ENCODE measurements at regions not wholly inside any gene's neighbourhood (a gene's known extent, or its start where the extent isn't known, plus 50 kb on each side); places are given as distances from the start of the nearest gene placed in this dataset.

DNA sequence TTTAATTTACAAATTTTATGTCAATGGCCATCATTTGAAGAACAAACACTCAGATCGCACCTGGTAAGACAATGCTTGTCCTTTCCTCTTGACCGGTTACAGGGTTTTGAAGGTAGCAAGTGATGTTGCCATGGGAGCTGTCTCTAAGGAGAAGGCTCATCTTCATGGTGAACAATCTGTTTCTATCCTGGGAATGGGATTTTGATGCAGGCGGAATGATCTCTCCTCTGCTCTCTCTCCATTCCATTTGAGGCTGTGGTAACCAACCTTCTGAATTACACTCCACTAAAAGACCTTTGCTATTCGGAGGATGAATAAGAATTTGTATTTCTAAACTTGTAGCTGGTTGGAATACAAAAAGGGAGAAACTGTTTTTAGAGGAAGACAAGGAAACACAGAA lies 57.9 kb upstream of the SLC5A9 start:
- DNase-seq, result no peak

DNA sequence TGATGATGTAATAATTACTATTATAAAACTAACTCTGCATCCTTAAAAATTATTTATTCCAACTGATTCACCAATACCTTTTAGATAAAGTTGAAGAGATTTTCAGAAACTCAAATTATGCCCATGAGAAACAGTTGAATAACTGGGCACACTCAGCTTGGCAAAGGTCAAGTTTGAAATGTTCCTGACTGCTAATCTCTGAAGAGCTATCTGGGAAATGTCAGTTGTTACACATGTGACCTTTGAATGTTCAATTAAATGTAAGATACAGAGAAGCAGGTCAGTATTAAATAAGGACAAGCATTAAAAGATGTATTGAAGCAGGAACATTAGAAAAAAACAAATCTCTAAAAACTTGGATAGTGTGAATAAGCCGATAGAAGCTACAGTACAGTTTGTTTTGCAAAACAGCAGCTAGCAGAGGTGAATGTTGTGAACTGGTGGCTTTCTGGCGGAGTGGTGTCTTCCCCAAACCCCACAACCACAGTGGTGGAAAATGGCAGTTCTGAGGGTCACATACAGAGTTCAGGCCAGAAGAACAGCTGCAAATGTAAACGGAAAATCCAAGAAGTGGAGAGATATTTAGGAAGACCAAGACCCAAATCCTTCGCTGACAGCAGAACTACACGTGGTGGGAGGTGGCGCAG lies 61.9 kb upstream of the SLC5A9 start:
- no peak for DNase-seq

DNA sequence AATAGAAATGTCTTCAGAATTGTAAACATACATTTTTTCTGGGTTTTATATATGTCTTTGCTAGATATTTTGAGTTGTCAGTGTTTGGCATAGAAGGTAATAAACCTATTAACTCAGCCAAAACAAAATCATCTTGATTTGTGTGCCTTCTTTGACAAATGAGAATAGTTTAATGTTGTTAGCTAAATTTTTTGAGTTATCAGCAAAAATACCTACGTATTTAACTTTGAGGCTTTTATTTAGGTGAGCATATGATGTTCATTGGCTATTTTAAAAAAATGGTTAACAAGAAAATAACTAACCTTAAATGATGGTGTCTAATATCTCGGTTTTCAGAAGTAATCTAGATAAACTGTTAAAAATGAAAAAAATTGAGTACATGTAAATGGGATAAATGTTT lies 83.2 kb upstream of the SLC5A9 start:
- DNase-seq, result no peak

DNA sequence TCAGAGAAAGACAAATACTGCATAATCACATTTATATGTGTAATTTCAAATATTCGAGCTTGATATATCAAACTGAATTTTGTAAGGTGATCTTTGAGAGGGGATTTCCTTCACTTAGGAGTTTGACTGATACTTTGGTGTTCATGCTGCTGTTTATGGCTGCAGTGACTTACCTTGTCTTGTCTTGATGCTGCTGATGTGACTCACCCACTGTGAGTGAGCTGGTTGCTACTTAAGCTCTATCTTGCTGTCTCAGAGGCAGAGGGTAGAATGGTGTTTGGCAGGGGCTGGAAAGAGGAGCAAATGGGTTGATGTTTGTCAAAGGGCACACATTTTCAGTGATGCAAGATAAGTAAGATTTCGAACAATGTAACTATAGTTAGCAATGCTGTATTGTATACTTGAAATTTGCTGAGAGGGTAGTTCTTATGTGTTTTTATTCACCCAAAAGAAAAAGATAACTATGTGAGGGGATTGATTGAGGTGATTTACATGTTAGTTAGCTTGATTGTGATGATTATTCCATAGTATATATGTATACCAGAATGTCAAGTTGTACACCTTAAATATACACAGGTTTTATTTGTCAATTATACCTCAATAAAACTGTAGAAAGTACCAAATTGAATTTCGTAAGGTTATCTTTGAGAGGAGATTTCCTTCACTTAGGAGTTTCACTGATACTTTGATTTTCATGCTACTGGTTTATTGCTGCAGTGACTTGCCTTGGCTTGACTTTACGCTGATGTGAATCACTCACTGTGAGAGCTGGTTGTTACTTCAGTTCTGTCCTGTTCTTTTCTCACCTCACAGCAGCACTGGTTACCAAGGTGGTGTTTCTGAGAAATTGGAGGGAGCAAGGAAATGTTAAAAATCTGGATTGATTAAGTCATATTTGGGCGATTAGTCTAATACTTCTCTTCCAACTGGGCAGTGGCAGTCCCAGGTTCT lies 94.5 kb upstream of the SLC5A9 start:
- DNase-seq, result no peak

DNA sequence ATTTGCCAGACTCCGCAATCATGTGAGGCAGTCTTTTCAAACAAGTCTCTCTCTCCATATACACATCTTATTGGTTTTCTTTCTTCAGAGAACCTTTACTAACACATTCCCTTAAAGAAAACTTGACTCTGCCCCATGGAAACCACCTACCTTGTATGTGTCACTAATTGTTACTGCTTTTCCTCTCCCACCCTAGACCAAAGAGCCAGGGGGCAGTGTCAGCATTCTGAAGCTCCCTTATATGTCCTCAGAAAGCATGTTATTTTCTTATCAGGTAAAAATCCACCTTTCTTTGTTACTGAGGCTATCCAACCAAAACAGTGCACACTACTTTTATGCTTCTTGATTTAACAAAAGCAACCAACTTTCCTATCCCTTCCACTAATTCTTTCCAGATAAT lies 98.9 kb upstream of the SLC5A9 start:
- DNase-seq, result no peak

DNA sequence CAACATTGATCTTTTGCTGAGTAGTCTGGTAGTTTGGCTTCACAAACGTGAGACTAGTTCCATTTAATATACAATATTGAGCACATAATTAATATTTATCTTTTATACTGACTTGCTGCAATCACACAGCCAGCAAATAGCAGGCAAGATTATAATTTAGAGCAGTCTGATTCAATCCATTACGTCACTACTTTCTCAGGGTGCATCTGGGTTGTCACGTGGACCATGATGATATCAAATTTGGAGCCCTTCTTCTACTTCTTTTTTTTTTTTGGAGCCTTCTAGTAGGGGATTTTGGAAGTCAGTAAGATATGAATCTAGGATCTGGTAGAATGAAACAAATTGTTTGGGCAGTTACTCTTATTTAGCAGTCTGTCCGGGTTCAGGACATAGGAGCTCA lies 100.6 kb upstream of the SLC5A9 start:
- DNase-seq, result no peak

DNA sequence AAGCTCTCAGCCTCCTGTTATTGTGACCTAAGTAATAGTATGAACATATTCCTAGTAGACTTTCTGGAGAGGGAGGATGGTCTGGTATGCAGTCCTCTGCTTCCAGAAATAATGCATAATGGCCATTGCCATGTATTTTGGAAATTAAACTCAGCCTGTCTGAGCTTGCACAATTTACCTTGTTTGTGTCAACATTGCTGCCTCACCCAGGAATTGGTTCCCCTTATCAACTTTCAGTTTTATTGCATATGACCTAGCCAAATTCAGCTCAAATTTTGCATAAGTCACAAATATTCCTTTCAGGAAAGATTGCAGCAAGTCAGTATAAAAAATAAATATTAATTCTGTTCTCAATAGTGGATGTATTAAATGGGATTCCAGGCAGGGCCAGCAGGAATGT lies 101.9 kb upstream of the SLC5A9 start:
- DNase-seq, result no peak

DNA sequence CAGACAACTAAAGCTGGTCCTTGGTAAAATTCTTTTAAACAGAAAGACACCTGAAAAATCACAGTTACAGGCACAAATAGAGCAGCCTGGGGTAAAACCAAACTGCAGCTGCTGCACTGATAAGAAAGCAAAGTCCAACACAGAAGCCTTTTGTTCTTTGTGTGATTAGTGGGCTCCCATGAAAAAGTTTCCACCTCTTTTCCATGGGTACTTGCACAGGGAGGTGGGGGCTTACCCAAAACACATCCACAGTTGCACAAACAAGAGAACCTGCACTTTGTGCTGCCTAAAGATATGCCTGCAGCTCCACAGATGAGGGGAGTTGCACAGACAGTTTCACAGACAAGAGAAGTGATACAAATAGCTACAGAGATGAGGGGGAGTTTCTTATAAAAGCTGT lies 106.7 kb upstream of the SLC5A9 start:
- DNase-seq, result no peak

DNA sequence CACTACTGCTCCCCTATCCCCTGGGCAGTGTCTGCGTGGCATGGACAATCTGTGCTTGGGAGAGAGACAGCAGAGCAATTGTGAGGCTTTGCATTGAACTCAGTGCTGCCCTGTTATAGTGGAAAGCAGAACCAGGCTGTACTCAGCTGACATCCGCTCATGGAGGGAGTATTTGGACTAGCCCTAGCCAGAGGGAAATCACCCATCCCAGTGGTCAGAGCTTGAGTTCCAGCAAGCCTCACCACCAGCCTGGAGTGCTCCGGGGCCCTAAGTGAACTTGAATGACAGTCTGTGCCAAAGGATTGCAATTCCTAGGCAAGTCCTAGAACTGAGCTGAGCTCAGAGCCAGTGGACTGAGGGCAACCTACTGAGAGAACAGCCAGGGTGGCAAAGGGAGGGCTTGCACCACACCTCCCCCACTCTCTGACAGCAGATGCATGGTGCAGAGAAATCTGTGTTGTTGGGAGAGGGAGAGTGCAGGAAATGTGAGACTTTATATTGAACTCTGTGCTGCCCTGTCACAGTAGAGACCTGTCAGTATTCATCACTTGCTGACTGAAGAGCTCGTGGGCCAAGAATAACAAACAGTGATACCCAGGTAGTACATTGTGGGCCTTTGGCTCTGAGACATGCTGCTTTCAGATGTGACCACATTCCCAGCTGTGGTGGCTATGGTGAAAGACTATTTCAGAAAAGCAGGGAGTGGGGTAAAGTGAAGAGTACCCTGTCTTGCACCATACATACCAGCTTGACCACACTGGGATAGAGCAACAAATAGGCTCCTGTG lies 107.7 kb upstream of the SLC5A9 start:
- no peak for DNase-seq

DNA sequence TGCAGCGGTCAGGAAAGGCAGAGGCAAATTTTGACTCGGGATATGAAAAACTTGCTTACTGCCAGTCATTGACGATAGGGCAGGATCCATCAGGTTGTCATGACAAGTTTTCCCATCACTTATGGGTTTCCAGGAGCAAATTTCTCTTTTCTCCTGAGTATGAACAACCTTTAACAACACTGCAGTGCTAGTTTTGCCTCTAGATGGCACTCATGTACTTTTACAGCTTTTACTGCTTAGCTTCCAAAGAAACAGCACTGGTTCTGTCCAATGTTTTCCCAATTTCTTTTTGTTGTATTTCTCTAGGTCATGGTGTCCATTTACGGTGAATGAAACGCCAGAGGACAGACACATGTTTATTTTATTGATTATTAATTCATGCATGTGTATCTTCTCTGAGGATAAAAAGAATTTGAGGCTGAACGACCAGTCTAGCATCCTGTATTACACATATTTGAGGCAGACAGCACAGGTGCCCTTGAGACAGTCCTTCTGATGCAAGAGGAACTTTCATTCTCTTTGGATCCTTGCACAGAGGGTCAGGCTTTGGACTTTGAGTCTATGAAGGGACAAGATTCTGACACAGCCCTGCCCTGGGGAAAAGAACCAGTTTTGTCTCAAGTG lies 112.3 kb upstream of the TRABD2B start:
- DNase-seq, result peak; percentile 34

DNA sequence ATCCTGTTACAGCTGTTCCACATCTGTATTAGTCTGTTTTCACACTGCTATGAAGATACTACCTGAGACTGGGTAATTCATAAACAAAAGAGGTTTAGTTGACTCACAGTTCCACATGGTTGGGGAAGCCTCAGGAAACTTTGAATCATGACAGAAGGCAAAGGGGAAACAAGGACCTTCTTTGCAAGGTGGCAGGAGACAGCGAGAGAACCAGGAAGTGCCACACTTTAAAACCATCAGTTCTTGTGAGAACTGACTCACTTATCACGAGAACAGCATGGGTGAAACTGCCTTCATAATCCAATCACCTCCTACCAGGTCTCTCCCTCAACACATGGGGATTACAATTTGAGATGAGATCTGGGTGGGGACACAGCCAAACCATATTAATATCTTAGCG lies 110.3 kb upstream of the TRABD2B start:
- DNase-seq, result no peak

DNA sequence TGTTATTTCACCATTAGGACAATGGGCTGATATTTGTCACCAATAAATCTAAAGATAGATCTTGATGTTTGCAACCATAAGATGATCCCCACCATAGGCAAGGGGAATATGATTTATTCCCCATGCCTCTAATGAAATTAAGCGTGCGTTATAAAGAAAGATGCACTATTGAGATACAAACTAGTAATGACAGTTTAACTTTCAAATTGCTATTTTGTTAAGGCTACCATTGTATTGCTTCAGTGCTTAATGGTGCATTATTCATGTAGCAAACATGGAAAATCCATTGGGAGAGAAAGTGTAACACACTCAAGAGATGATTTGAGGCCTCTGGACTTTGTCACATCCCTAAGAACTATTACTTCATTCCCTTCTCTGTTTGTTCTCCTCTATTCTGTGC lies 108.9 kb upstream of the TRABD2B start:
- no peak for DNase-seq

DNA sequence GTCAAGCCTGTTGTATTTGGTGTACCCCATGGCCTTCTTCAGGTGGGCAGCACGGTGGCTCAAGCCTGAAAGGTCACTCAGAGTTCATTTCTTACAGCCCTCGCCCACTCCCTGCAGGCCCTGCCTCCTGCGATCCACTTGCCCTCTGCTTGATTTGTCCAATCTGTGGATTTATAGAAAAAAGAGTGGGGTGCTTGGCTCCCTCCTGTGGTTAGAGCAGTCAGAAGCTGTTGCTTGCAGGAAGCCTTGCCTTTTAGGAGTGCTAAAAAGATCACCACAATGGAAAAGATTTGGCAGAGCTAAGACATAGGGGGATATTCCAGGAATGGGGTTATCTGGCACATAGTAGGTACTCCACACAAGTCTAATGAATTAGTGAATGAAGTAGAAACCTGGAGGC lies 108.0 kb upstream of the TRABD2B start:
- DNase-seq, result no peak

DNA sequence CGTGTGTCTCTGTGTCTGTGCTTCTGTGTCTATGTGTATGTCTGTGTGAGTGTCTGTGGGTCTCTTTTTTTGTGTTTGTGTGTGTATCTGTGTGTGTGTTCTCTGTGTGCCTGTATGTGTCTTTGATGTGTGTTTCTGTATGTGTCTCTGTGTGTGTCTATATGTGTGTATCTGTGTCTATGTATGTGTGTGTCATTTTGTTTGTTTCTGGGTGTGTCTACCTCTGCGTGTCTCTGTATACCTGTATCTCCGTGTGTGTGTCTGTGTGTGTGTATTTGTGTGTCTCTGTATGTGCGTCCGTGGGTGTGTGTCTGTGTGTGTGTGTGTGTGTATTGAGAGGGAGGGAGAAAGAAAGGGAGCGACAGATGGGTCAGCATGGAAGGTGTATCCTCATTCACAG lies 106.3 kb upstream of the TRABD2B start:
- no peak for DNase-seq

DNA sequence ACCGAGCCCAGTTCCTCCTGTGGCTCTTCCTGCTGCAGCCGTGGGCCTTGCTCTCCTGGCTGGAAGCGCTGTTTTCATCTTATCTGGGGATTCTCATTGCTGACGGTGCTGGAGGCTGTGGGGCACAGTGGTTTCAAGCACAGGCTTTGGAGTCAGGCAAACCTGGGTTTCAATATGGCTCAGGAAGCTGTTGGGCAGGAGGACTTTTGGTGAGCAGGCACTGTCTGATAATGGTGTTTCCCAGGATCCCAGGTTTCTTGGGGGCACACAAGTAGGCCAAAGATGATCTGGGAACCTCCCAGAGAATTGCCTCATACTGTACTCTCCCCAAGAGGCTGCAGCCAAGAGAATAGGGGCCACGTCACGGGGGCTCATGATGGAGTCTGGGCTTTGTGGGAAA lies 105.6 kb upstream of the TRABD2B start:
- DNase-seq, result no peak

DNA sequence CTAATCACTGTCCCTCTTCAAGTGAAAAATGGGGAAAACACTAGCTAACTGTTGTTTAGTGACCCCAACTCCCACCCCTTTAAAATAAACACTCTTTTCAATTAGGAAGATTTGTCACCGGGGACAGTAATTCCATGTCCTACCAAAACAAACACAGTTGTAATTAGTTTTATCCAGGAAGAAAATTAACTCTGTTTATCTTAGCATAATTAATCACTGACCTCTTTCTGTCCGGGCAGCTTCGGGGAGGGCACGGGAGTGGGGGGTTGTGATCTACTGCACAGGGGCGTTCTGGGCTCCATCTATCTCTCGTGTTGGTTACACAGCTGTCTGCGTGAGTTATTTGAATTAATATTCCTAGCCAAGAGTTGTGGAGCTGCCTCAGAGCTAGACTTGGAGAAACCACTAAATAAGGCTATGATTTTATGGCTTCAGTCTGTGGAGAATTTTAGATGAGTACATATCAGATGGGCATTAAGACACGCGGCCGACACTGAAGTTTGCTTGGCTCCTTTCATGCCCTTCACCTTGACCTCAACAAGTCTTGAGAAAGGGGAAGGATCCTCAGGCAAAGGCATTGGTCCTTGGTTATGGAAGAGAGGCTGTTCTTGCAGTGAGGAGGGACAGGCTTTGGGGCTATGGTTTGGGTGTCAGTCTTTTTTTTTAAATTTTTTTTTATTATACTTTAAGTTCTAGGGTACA lies 102.0 kb upstream of the TRABD2B start:
- no peak for DNase-seq

DNA sequence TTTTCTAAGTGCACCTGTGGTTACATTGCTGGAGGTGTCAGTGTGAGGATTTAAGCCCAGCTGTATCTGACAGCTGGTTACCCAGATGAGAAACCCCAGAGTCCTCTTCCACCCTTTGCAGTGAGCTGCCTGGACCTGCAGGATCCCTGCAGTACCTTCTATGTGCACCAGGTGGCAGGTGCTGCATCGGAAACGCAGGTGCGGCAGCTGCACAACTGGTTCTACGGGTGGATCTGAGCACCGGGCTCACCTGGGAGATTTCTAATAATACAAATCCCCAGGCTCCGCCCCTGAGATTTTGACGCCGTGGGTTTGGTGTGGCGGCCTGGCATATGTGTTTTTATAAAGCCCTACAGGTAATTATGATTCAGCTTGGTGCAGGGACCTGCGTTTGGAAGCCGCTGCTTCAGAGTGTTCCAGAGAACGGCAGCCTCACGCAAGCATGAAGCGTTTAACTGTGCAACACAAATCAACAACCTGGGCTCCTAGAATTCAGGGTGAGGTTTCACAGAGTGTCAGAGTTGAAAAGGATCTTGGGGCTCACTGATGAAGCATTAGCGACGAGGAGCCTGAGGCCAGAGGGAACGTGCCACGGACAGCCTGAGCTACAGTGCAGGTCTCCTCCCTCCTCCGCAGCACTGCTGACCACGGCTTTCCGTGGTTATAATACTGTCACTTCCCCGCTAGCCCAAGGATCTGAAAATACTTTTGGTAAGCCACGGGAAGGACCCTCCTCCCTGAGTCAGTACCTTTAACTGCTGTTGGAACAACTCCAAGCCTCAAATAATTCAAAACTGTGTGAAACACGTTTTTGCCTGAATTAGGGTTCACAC lies 96.7 kb upstream of the TRABD2B start:
- DNase-seq, result peak; percentile 68

DNA sequence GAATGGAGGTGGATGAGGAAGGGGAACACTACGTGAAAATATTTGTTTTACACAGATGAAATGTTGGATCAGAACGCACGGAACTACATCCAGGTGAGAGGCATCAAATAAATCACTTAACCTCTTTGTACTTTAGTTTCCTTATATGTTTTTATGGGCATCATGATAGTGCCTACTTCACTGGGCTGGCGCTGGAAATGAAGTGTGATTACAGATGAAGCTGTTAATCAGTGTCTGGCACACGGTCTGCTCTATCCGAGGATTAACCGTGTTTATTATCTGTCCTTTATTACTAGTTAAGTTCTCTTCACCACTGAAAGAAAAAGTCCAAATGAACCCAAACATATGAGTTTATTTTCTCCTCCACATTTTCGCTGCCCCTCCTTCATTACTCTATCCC lies 96.0 kb upstream of the TRABD2B start:
- DNase-seq, result no peak

DNA sequence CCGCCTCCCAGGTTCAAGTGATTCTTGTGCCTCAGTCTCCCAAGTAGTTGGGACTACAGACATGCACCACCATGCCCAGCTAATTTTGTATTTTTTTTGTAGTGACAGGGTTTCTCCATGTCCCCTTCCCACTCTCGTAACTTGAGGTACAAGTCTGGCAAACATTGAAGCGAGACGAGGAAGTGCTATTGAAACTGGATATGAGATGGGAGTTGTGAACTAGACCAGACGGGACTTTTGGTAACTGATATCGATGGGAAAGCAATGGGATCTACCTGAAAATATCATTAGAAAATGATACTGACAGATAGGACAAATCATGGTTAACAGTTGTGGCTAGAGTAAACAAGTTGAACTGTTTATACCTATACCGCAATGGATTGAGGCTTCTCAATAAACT lies 95.2 kb upstream of the TRABD2B start:
- no peak for DNase-seq

DNA sequence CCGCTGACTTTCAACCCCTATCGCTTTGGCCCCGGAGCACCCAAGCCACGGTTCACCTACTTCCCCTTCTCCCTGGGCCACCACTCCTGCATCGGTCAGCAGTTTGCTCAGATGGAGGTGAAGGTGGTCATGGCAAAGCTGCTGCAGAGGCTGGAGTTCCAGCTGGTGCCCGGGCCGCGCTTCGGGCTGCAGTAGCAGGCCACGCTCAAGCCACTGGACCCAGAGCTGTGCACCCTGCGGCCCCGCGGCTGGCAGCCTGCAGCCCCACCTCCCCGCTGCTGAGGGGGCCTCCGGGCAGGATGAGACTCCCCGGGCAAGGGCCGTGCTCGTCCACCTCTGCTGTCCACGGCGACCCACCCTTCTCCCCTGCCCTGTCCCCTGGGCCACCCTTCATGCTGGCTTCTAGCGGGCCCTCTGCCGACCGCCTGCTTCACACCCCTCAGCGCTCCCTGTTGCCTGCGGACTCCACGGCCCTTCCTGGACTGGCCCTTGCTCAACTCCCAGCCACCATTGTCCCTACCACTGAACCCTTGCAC lies 92.2 kb upstream of the TRABD2B start:
- DNase-seq, result no peak

DNA sequence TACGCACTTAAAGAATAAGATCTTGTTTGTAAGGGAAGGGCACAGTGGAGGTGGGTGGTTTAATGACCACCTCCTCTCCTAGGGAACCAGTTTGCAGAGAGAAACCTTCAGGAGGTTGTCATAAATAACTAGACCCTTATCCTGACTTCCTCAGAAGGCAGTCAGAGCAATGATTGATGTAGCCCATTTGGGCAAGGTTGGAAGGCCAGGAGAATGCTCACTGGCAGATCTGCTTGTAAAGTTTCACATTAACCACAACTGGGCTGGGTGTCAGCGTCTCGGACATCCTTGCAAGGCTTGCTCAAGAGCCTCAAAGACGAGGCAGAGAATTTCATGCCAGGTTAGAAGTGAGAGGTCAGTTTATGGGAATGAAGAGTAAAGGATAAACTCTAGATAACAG lies 87.6 kb upstream of the TRABD2B start:
- DNase-seq, result no peak
